IMR-90 (cell line): ENCODE measurements at regions not wholly inside any gene's neighbourhood (a gene's known extent, or its start where the extent isn't known, plus 50 kb on each side); places are given as distances from the start of the nearest gene placed in this dataset.

ENCODE experiments used
- ATAC-seq: fragments of 200-7000 bp; cut with Tn5 transposase; 2 replicates; pipeline ENCODE4 v1.9.1; 2020; ENCODE audit warnings: low read depth, mild to moderate bottlenecking, moderate library complexity
- BruUV-seq: library from RNA; stranded (reverse); fragments of 400-500 nt; replicated peaks from 2 replicates; lab custom pipeline; 2021; lab: Mats Ljungman, UMichigan
- CTCF ChIA-PET: fragments of 300-600 bp; formaldehyde crosslinking; extraction: SDS; loops from one replicate; lab custom pipeline; 2021; ENCODE audit warnings: antibody characterized with exemption; lab: Yijun Ruan, JAX
- POLR2A ChIA-PET: fragments of 300-600 bp; sonication (Branson Sonifier 250); formaldehyde crosslinking; loops from one replicate; lab custom pipeline; 2022; ENCODE audit warnings: antibody characterized with exemption; ENCODE audit not compliant: unreplicated experiment; lab: Charles Lee
- DNase-seq: peaks from one replicate; pipeline ENCODE4 v3.0.0; 2013
- H2AFZ ChIP-seq: replicated peaks from 2 replicates; pipeline ENCODE3; 2013; ENCODE audit warnings: low read length, mild to moderate bottlenecking; ENCODE audit not compliant: poor library complexity
- H2AK5ac ChIP-seq: 2 replicates; pipeline ENCODE4 v1.6.1; 2013; ENCODE audit warnings: low read depth, low read length, inconsistent platforms
- H2AK9ac ChIP-seq: replicated peaks from 2 replicates; pipeline ENCODE3; 2013; ENCODE audit warnings: mild to moderate bottlenecking, low read depth, low read length, moderate library complexity; ENCODE audit not compliant: poor library complexity
- H2BK120ac ChIP-seq: 2 replicates; pipeline ENCODE4 v1.6.1; 2013; ENCODE audit warnings: low read depth, low read length, inconsistent platforms
- H2BK15ac ChIP-seq: 3 replicates; pipeline ENCODE4 v1.6.1; 2013; ENCODE audit warnings: low read depth, low read length, inconsistent platforms
- H2BK20ac ChIP-seq: 2 replicates; pipeline ENCODE4 v1.6.1; 2013; ENCODE audit warnings: low read depth, mild to moderate bottlenecking, inconsistent platforms, low read length, moderate library complexity
- H2BK5ac ChIP-seq: 2 replicates; pipeline ENCODE4 v1.6.1; 2013; ENCODE audit warnings: mild to moderate bottlenecking, low read depth, low read length, inconsistent platforms; ENCODE audit not compliant: poor library complexity, severe bottlenecking
- H3K14ac ChIP-seq: replicated peaks from 2 replicates; pipeline ENCODE4 v1.6.1; 2013; ENCODE audit warnings: low read depth, low read length, inconsistent platforms
- H3K18ac ChIP-seq: 2 replicates; pipeline ENCODE4 v1.6.1; 2013; ENCODE audit warnings: low read depth, low read length, control low read depth
- H3K23ac ChIP-seq: 2 replicates; pipeline ENCODE4 v1.6.1; 2013; ENCODE audit warnings: low read depth, low read length, inconsistent platforms
- H3K27ac ChIP-seq: 2 replicates; pipeline ENCODE4 v1.5.1; 2013; ENCODE audit warnings: mild to moderate bottlenecking, control low read depth, low read length; ENCODE audit not compliant: insufficient read depth
- H3K27me3 ChIP-seq: 2 replicates; pipeline ENCODE4 v1.6.1; 2013; ENCODE audit warnings: low read length; ENCODE audit not compliant: control insufficient read depth, insufficient read depth
- H3K36me3 ChIP-seq: 2 replicates; pipeline ENCODE4 v1.6.1; 2013; ENCODE audit warnings: low read length, mixed read lengths; ENCODE audit not compliant: control insufficient read depth, insufficient read depth
- H3K4ac ChIP-seq: 2 replicates; pipeline ENCODE4 v1.6.1; 2013; ENCODE audit warnings: low read depth, low read length, inconsistent platforms
- H3K4me1 ChIP-seq: 2 replicates; pipeline ENCODE4 v1.6.1; 2013; ENCODE audit warnings: low read length, mixed read lengths; ENCODE audit not compliant: control insufficient read depth, insufficient read depth
- H3K4me2 ChIP-seq: 2 replicates; pipeline ENCODE4 v1.6.1; 2013; ENCODE audit warnings: low read depth, mild to moderate bottlenecking, control low read depth, low read length, moderate library complexity
- H3K4me3 ChIP-seq: 2 replicates; pipeline ENCODE4 v1.5.1; 2013; ENCODE audit warnings: low read depth, mild to moderate bottlenecking, control low read depth, low read length, moderate library complexity; ENCODE audit not compliant: insufficient read depth
- H3K56ac ChIP-seq: 2 replicates; pipeline ENCODE4 v1.6.1; 2013; ENCODE audit warnings: low read length, inconsistent platforms; ENCODE audit not compliant: insufficient read depth; ENCODE audit errors: extremely low read depth
- H3K79me1 ChIP-seq, 2 experiments: 2 replicates each; pipeline ENCODE4 v1.6.1; 2013; ENCODE audit warnings: low read length in 2 of 2, inconsistent platforms in 1 of 2, low read depth in 1 of 2
- H3K9ac ChIP-seq: 2 replicates; pipeline ENCODE4 v1.6.1; 2013; ENCODE audit warnings: low read depth, low read length, control low read depth
- H3K9me1 ChIP-seq: 2 replicates; pipeline ENCODE4 v1.6.1; 2013; ENCODE audit warnings: low read length, inconsistent platforms; ENCODE audit not compliant: insufficient read depth
- H3K9me3 ChIP-seq: 2 replicates; pipeline ENCODE4 v1.6.1; 2013; ENCODE audit warnings: low read length; ENCODE audit not compliant: control insufficient read depth, insufficient read depth
- H4K20me1 ChIP-seq: 2 replicates; pipeline ENCODE4 v1.6.1; 2013; ENCODE audit warnings: low read length, inconsistent platforms; ENCODE audit not compliant: insufficient read depth
- H4K5ac ChIP-seq: 2 replicates; pipeline ENCODE4 v1.6.1; 2013; ENCODE audit warnings: mild to moderate bottlenecking, low read depth, low read length, control low read depth
- H4K8ac ChIP-seq, 2 experiments: 2 replicates each; pipeline ENCODE4 v1.6.1; 2013; ENCODE audit warnings: low read depth in 2 of 2, low read length in 2 of 2, control low read depth in 1 of 2, inconsistent platforms in 1 of 2
- H4K91ac ChIP-seq: 2 replicates; pipeline ENCODE4 v1.6.1; 2013; ENCODE audit warnings: low read depth, low read length, inconsistent platforms; ENCODE audit not compliant: insufficient read depth
- CHD1 ChIP-seq: IDR thresholded peaks from 2 replicates; pipeline ENCODE4 v1.6.1; 2012; ENCODE audit warnings: low read depth, low read length, improper control_type of control experiment
- CTCF ChIP-seq: conservative IDR thresholded peaks from 2 replicates; pipeline ENCODE4 v1.5.1; 2012; ENCODE audit warnings: mild to moderate bottlenecking, low read depth, low read length, improper control_type of control experiment
- ELK1 ChIP-seq: fragments of 150-350 bp; IDR thresholded peaks from 2 replicates; pipeline ENCODE4 v1.6.1; 2016; ENCODE audit warnings: low read depth, mild to moderate bottlenecking, low read length, moderate library complexity, borderline replicate concordance
- MAFK ChIP-seq: IDR thresholded peaks from 2 replicates; pipeline ENCODE4 v1.6.1; 2012; ENCODE audit warnings: low read depth, low read length, improper control_type of control experiment
- MAZ ChIP-seq: IDR thresholded peaks from 2 replicates; pipeline ENCODE4 v1.6.1; 2012; ENCODE audit warnings: low read depth, mild to moderate bottlenecking, low read length, improper control_type of control experiment, moderate library complexity, borderline replicate concordance
- MXI1 ChIP-seq: IDR thresholded peaks from 2 replicates; pipeline ENCODE4 v1.6.1; 2012; ENCODE audit warnings: low read depth, mild to moderate bottlenecking, low read length, moderate library complexity, borderline replicate concordance
- POLR2A ChIP-seq: IDR thresholded peaks from 2 replicates; pipeline ENCODE4 v1.6.1; 2012; ENCODE audit warnings: mild to moderate bottlenecking, low read depth, low read length
- WGBS, 2 experiments: methylation state at CpG; one replicate each; pipeline versions ENCODE4 v1.1.5 to v1.1.7; 2013; ENCODE audit warnings: missing lambda C conversion rate in 2 of 2; ENCODE audit not compliant: insufficient read length in 1 of 2; ENCODE audit errors: extremely low coverage in 2 of 2; 5-methylcytosine and 5-hydroxymethylcytosine counted together
- dilution Hi-C: fragments of 300-500 bp; cut with HindIII; formaldehyde crosslinking; loops from one replicate; pipeline ENCODE4 v1.14.3; 2018; ENCODE audit warnings: low sequenced_read_pairs; ENCODE audit not compliant: unreplicated experiment
- in situ Hi-C: fragments of 300-500 bp; cut with MboI; formaldehyde crosslinking; loops from 3 replicates; pipeline ENCODE4 v1.14.3; 2019; ENCODE audit warnings: low sequenced_read_pairs, inconsistent platforms, mixed read lengths
- intact Hi-C: fragments of 100-400 bp; cut with micrococcal nuclease; formaldehyde crosslinking; loops from 2 replicates; pipeline ENCODE4 v1.10.0; 2022

GRCh38 chr9:26677965-26678706 lies 214.5 kb downstream of the CAAP1 start:
- H3K23ac ChIP-seq = no peak overlapping the region
- no peak overlapping the region for H4K8ac ChIP-seq
- no TSS peak for BruUV-seq
- H3K79me1 ChIP-seq = no peaks in the 10 kb centered on the region
- H3K4me1 ChIP-seq = no peaks in the 10 kb centered on the region
- H3K4me2 ChIP-seq = no peak overlapping the region
- no peak overlapping the region for H2AK9ac ChIP-seq
- WGBS, 2 experiments = no CpG with 5 or more reads among the region's 4 CpGs
- CTCF ChIA-PET = no interaction called here
- no peak overlapping the region for H2BK120ac ChIP-seq
- no peaks in the 10 kb centered on the region for H3K9me1 ChIP-seq
- no peak overlapping the region for H3K4me3 ChIP-seq
- no peak overlapping the region for H2AK5ac ChIP-seq
- in situ Hi-C loops (no loop called here), dilution Hi-C loops (no loop called here), intact Hi-C loops (no loop called here)
- no peak overlapping the region for H3K27ac ChIP-seq
- H4K20me1 ChIP-seq = no peaks in the 10 kb centered on the region
- no peak overlapping the region for H4K5ac ChIP-seq
- no peak overlapping the region for H2AFZ ChIP-seq
- no peaks in the 10 kb centered on the region for H3K9me3 ChIP-seq
- no peaks in the 10 kb centered on the region for H3K36me3 ChIP-seq
- H3K9ac ChIP-seq = no peak overlapping the region
- no peak overlapping the region for H3K14ac ChIP-seq
- TF ChIP-seq MXI1 (no peak), POLR2A (no peak), CHD1 (no peak), ELK1 (no peak), CTCF (no peak), MAZ (no peak), MAFK (no peak)
- H2BK15ac ChIP-seq = no peak overlapping the region
- POLR2A ChIA-PET = no interaction called here
- ATAC-seq = no peak
- no peak overlapping the region for H3K18ac ChIP-seq
- no peak overlapping the region for H2BK20ac ChIP-seq
- H2BK5ac ChIP-seq = no peak overlapping the region
- H3K56ac ChIP-seq = no peak overlapping the region
- DNase-seq = no peak
- no peak overlapping the region for H3K4ac ChIP-seq
- H3K27me3 ChIP-seq = no peaks in the 10 kb centered on the region
- no peak overlapping the region for H4K91ac ChIP-seq
